HG03354 (cell line): ENCODE measurements at regions not wholly inside any gene's neighbourhood (a gene's known extent, or its start where the extent isn't known, plus 50 kb on each side); places are given as distances from the start of the nearest gene placed in this dataset.
"Not testable (repeated sequence)": the region's sequence is repeated elsewhere in the genome, so short reads cannot be mapped to it uniquely, and the experiment has no call there.

Experiments
- ATAC-seq: cut with Tn5 transposase; IDR thresholded peaks from one replicate; pipeline ENCODE4 v1.9.1; 2021; ENCODE audit warnings: mild to moderate bottlenecking; ENCODE audit not compliant: unreplicated experiment, poor library complexity, severe bottlenecking

DNA sequence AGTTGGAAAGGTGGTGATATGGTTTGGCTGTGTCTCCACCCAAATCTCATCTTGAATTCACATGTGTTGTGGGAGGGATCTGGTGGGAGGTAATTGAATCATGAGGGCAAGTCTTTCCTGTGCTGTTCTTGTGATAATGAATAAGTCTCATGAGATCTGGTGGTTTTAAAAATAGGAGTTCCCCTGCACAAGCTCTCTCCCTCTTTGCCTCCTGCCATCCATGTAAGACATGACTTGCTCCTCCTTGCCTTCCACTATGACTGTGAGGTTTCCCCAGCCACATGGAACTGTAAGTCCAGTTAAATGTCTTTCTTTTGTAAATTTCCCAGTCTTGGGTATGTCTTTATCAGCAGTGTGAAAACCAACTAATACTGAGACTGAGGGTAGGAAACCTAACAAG is 60.5 kb upstream of the AK4 start:
- ATAC-seq = not testable (repeated sequence)

DNA sequence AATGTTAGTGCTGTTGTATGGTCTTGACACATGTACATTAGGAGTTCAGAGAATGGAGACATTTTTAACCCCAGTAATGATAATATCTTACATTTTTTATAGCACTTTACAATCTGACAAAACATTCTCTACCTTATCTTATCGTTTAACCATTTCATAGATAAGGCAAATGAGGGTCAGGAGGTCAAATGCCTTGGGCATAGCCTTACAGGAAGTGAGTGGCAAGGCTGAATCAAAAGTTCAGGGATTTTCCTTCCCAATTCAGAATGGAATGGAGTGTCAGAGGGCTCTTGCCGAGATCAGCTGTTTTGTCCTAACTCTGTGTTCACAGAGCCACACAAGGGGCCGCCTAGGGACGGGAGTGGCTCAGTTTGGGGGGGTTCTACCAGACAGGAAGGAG is 57.6 kb upstream of the AK4 start:
- no peak for ATAC-seq

DNA sequence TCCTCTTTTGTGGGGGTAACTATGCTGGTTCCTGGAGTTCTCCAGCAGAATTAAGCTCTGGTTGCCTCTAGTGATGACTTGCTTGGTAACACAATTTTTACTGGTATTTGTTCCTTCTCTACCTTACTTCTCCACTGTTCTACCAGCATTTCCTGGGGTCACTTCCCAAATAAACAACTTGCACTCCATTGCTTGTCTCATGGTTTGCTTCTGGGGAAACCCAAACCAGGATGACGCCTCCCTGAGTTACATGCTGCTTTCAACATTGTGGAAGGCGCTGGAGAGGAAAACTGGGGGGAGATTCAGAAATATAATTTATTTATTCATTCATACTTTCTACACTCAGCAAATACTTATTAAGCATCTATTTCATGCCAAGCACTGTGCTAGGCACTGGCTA is 55.3 kb upstream of the AK4 start:
- ATAC-seq = no peak

DNA sequence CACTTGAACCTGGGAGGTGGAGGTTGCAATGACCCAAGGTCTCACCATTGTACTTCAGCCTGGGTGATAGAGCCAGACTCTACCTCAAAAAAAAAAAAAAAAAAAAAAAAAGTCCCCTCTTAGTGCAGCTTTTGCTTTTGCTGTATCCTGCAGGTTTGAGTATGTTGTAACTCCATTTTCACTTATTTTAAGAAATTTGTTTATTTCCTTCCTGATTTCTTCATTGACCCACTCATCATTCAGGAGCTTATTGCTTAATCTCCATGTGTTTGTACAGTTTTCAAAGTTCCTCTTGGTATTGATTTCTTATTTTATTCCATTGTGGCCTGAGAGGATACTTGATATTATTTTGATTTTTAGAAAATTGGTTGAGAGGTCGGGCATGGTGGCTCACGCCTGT is 50.9 kb upstream of the AK4 start:
- ATAC-seq = no peak
